NCI-H187 treated with DMSO at 0.1 percent for 48 hours (cell line): ENCODE measurements at regions not wholly inside any gene's neighbourhood (a gene's known extent, or its start where the extent isn't known, plus 50 kb on each side); places are given as distances from the start of the nearest gene placed in this dataset.
A peak's percentile ranks its signal among the peaks of the same experiment; 100 is the strongest.
"Not testable (repeated sequence)": the region's sequence is repeated elsewhere in the genome, so short reads cannot be mapped to it uniquely, and the experiment has no call there.

ENCODE experiments used
- DNase-seq: peaks from one replicate; lab custom pipeline; 2025; lab: John Stamatoyannopoulos, UW

- peak; percentile 33 for DNase-seq
These were observed 50.4 kb downstream of the KATNIP start for GRCh38 chr16:27600381-27600780.

- no peak for DNase-seq
These were observed 52.2 kb downstream of the KATNIP start for GRCh38 chr16:27602103-27602502.

GRCh38 chr16:27605500-27606106, 55.7 kb downstream of the KATNIP start:
- peak; percentile 1 for DNase-seq

- no peak for DNase-seq
These were observed 61.4 kb downstream of the KATNIP start for GRCh38 chr16:27611340-27611739.

GRCh38 chr16:27613238-27613791, 63.4 kb downstream of the KATNIP start:
- no peak for DNase-seq

GRCh38 chr16:27617665-27618064, 67.7 kb downstream of the KATNIP start:
- no peak for DNase-seq

- no peak for DNase-seq
These were observed 68.2 kb downstream of the KATNIP start for GRCh38 chr16:27618165-27618564.

GRCh38 chr16:27618606-27619327, 68.8 kb downstream of the KATNIP start:
- no peak for DNase-seq

- DNase-seq = no peak
These were observed 70.6 kb downstream of the KATNIP start for GRCh38 chr16:27620541-27620940.

- DNase-seq = no peak
These were observed 74.5 kb downstream of the KATNIP start for GRCh38 chr16:27624154-27625049.

GRCh38 chr16:27625050-27625697, 75.2 kb downstream of the KATNIP start:
- no peak for DNase-seq

GRCh38 chr16:27627136-27627535, 77.2 kb downstream of the KATNIP start:
- no peak for DNase-seq

- DNase-seq = no peak
These were observed 78.4 kb downstream of the KATNIP start for GRCh38 chr16:27628241-27628942.

GRCh38 chr16:27628943-27629462, 79.1 kb downstream of the KATNIP start:
- not testable (repeated sequence) for DNase-seq

- no peak for DNase-seq
These were observed 82.3 kb downstream of the KATNIP start for GRCh38 chr16:27632216-27632615.

GRCh38 chr16:27633221-27633620, 83.3 kb downstream of the KATNIP start:
- DNase-seq = no peak

- no peak for DNase-seq
These were observed 83.8 kb downstream of the KATNIP start for GRCh38 chr16:27633721-27634120.

- no peak for DNase-seq
These were observed 84.8 kb downstream of the KATNIP start for GRCh38 chr16:27634779-27635178.

- DNase-seq = no peak
These were observed 86.7 kb downstream of the KATNIP start for GRCh38 chr16:27636453-27637240.
